Endothelial cell of umbilical vein (primary cell): ENCODE measurements at regions not wholly inside any gene's neighbourhood (a gene's known extent, or its start where the extent isn't known, plus 50 kb on each side); places are given as distances from the start of the nearest gene placed in this dataset.

ENCODE experiments used
- BruUV-seq: library from RNA; stranded (reverse); fragments of 400-500 nt; replicated peaks from 2 replicates; lab custom pipeline; 2021; lab: Mats Ljungman, UMichigan
- CTCF ChIA-PET: fragments of 300-600, 350-600 bp; sonication (Branson Sonifier 250); formaldehyde crosslinking; loops from one replicate; lab custom pipeline; 2021; ENCODE audit warnings: antibody characterized with exemption, inconsistent platforms; lab: Charles Lee
- POLR2A ChIA-PET: fragments of 300-600, 350-600 bp; sonication (Branson Sonifier 250); formaldehyde crosslinking; loops from one replicate; lab custom pipeline; 2021; ENCODE audit warnings: antibody characterized with exemption, inconsistent platforms; lab: Charles Lee
- DNase-seq: peaks from one replicate; pipeline ENCODE4 v3.0.0-alpha.2; 2011; ENCODE audit warnings: low read depth, low spot score
- FAIRE-seq: peaks from 2 replicates; lab custom pipeline; 2011; peaks lifted over from hg19 to GRCh38; lab: Jason Lieb, UNC
- H2AFZ ChIP-seq: 2 replicates; pipeline ENCODE4 v1.6.0; 2012; ENCODE audit warnings: low read depth, low read length, control low read depth, inconsistent platforms
- H3K27ac ChIP-seq: 2 replicates; pipeline ENCODE4 v1.5.1; 2011; ENCODE audit warnings: low read depth, mild to moderate bottlenecking, control low read depth, low read length, moderate library complexity; ENCODE audit not compliant: insufficient read depth
- H3K27me3 ChIP-seq, 2 experiments: 2 replicates each; pipeline versions ENCODE4 v1.6.0 to v1.6.1; 2011; ENCODE audit warnings: low read length in 2 of 2, mixed read lengths in 1 of 2; ENCODE audit not compliant: control insufficient read depth in 2 of 2, insufficient read depth in 2 of 2
- H3K36me3 ChIP-seq, 2 experiments: 2 replicates in 1 of 2; 3 replicates in 1 of 2; pipeline ENCODE4 v1.5.1; 2011; ENCODE audit warnings: low read length in 2 of 2, mild to moderate bottlenecking in 1 of 2, moderate library complexity in 1 of 2; ENCODE audit not compliant: control insufficient read depth in 2 of 2, insufficient read depth in 2 of 2; ENCODE audit errors: extremely low read depth in 1 of 2
- H3K4me1 ChIP-seq: 3 replicates; pipeline ENCODE4 v1.5.1; 2011; ENCODE audit warnings: mild to moderate bottlenecking, low read length; ENCODE audit not compliant: control insufficient read depth, insufficient read depth; ENCODE audit errors: extremely low read depth
- H3K4me2 ChIP-seq: 2 replicates; pipeline ENCODE4 v1.6.1; 2011; ENCODE audit warnings: low read length, control low read depth, mixed read lengths; ENCODE audit not compliant: insufficient read depth
- H3K4me3 ChIP-seq, 3 experiments: fragments of 200-600 bp in 1 of 3; sonication (generic), shearing (Covaris generic) in 1 of 3; replicated peaks in 1 of 3; 2 replicates each; pipeline ENCODE4 v1.5.1; 2011 to 2016; ENCODE audit warnings: control low read depth in 3 of 3, low read length in 3 of 3, mild to moderate bottlenecking in 2 of 3, inconsistent platforms in 1 of 3, low read depth in 1 of 3, moderate library complexity in 1 of 3; ENCODE audit not compliant: insufficient read depth in 1 of 3
- H3K79me2 ChIP-seq: 2 replicates; pipeline ENCODE4 v1.6.0; 2012; ENCODE audit warnings: low read length, inconsistent platforms; ENCODE audit not compliant: control insufficient read depth, insufficient read depth
- H3K9ac ChIP-seq: replicated peaks from 2 replicates; pipeline ENCODE3; 2011; ENCODE audit warnings: low read length, control low read depth; ENCODE audit not compliant: insufficient read depth; ENCODE audit errors: extremely low read depth
- H3K9me1 ChIP-seq: replicated peaks from 3 replicates; pipeline ENCODE4 v1.6.0; 2011; ENCODE audit warnings: mild to moderate bottlenecking, low read length; ENCODE audit not compliant: control insufficient read depth, insufficient read depth; ENCODE audit errors: extremely low read depth
- H3K9me3 ChIP-seq: replicated peaks from 2 replicates; pipeline ENCODE4 v1.5.1; 2012; ENCODE audit warnings: low read length, inconsistent platforms; ENCODE audit not compliant: control insufficient read depth, insufficient read depth
- H4K20me1 ChIP-seq: replicated peaks from 2 replicates; pipeline ENCODE3; 2011; ENCODE audit warnings: mild to moderate bottlenecking, low read length; ENCODE audit not compliant: control insufficient read depth, insufficient read depth; ENCODE audit errors: extremely low read depth
- EZH2 ChIP-seq: IDR thresholded peaks from 2 replicates; pipeline ENCODE4 v1.6.1; 2012; ENCODE audit warnings: borderline replicate concordance, low read depth, mild to moderate bottlenecking, moderate library complexity, low read length, inconsistent platforms; ENCODE audit not compliant: severe bottlenecking
- FOS ChIP-seq: IDR thresholded peaks from 2 replicates; pipeline ENCODE4 v1.6.1; 2011; ENCODE audit warnings: mild to moderate bottlenecking, low read length, moderate library complexity, borderline replicate concordance; ENCODE audit not compliant: insufficient read depth
- GATA2 ChIP-seq: IDR thresholded peaks from 2 replicates; pipeline ENCODE4 v1.7.0; 2011; ENCODE audit warnings: low read depth, mild to moderate bottlenecking, moderate library complexity, mixed read lengths, low read length; ENCODE audit not compliant: insufficient read length, insufficient read depth
- JUN ChIP-seq: IDR thresholded peaks from 2 replicates; pipeline ENCODE4 v1.6.1; 2011; ENCODE audit warnings: borderline replicate concordance, low read depth; ENCODE audit not compliant: insufficient read length, insufficient read depth
- MYC ChIP-seq: IDR thresholded peaks from one replicate; pipeline ENCODE4 v1.6.1; 2011; ENCODE audit warnings: mild to moderate bottlenecking, low read depth, low read length
- POLR2A ChIP-seq: IDR thresholded peaks from 2 replicates; pipeline ENCODE4 v1.6.1; 2012; ENCODE audit warnings: low read depth, mild to moderate bottlenecking, control low read depth, low read length
- POLR2AphosphoS5 ChIP-seq: IDR thresholded peaks from 2 replicates; pipeline ENCODE4 v1.6.1; 2012; ENCODE audit warnings: low read depth, mild to moderate bottlenecking, control low read depth, low read length, moderate library complexity; ENCODE audit not compliant: insufficient read depth
- dilution Hi-C: fragments of 300-500 bp; cut with MboI; formaldehyde crosslinking; loops from one replicate; pipeline ENCODE4 v1.15.0; 2019; ENCODE audit warnings: low sequenced_read_pairs; ENCODE audit not compliant: extremely low pct_ligation_motif_present
- intact Hi-C: fragments of 100-400 bp; cut with micrococcal nuclease; formaldehyde crosslinking; loops from one replicate; pipeline ENCODE4 v1.10.0; 2022
- TF ChIP-seq, protein P1 (sequence below), 2 donors: IDR thresholded peaks; 1 replicate in 1 of 2; 2 replicates in 1 of 2; pipeline ENCODE4 v1.5.1; 2011; ENCODE audit warnings: low read length in 2 of 2, mild to moderate bottlenecking in 2 of 2, moderate library complexity in 2 of 2, control low read depth in 1 of 2, inconsistent platforms in 1 of 2, low read depth in 1 of 2; ENCODE audit not compliant: insufficient read depth in 1 of 2; ENCODE audit errors: extremely low read depth in 1 of 2
- TF ChIP-seq, protein P2 (sequence below): IDR thresholded peaks from 2 replicates; pipeline ENCODE4 v1.6.1; 2011; ENCODE audit not compliant: insufficient read depth, insufficient read length

DNA sequence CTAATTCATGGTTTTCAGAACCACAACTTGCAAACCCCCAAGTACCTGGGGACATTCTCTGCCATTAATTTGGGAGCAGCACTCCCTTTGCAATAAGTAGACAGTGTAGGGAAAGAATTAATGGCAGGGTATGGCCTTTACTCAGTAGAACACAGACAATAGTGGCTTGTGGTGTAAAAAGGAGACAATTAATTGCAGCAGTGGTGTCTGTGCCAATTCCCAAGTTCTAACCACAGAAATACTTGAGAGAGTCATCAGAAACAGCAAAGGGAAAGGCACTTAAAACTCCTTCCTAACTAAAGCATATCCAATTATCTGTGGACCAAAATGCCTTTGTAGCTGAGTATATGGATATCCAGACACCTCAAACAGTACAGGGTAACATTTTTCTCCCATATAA lies 257.6 kb upstream of the POU3F2 start:
- dilution Hi-C loops (no loop called here), intact Hi-C loops (no loop called here)
- Histone ChIP-seq H3K9me1 (no peaks in the 10 kb centered on the region), H4K20me1 (no peaks in the 10 kb centered on the region), H2AFZ (no peak overlapping the region), H3K27ac (no peak overlapping the region), H3K4me1 (no peaks in the 10 kb centered on the region), H3K9ac (no peak overlapping the region), H3K4me3 (no peak overlapping the region), H3K36me3 (no peaks in the 10 kb centered on the region), H3K9me3 (peaks cover 2% of the 10 kb centered on the region), H3K79me2 (no peaks in the 10 kb centered on the region), H3K27me3 (no peaks in the 10 kb centered on the region), H3K4me2 (no peak overlapping the region)
- no TSS peak for BruUV-seq
- no peak for TF ChIP-seq FOS
- TF ChIP-seq GATA2 = no peak
- TF ChIP-seq, protein P1, sequence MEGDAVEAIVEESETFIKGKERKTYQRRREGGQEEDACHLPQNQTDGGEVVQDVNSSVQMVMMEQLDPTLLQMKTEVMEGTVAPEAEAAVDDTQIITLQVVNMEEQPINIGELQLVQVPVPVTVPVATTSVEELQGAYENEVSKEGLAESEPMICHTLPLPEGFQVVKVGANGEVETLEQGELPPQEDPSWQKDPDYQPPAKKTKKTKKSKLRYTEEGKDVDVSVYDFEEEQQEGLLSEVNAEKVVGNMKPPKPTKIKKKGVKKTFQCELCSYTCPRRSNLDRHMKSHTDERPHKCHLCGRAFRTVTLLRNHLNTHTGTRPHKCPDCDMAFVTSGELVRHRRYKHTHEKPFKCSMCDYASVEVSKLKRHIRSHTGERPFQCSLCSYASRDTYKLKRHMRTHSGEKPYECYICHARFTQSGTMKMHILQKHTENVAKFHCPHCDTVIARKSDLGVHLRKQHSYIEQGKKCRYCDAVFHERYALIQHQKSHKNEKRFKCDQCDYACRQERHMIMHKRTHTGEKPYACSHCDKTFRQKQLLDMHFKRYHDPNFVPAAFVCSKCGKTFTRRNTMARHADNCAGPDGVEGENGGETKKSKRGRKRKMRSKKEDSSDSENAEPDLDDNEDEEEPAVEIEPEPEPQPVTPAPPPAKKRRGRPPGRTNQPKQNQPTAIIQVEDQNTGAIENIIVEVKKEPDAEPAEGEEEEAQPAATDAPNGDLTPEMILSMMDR (IDR thresholded peaks at IDR 0.05; ENCODE audit: extremely low read depth in 1 of 2, insufficient read depth in 1 of 2, low read depth in 1 of 2, low read length in 2 of 2) = no peak
- DNase-seq = no peak
- ChIA-PET CTCF (no interaction called here), POLR2A (no interaction called here)
- FAIRE-seq = no peak

DNA sequence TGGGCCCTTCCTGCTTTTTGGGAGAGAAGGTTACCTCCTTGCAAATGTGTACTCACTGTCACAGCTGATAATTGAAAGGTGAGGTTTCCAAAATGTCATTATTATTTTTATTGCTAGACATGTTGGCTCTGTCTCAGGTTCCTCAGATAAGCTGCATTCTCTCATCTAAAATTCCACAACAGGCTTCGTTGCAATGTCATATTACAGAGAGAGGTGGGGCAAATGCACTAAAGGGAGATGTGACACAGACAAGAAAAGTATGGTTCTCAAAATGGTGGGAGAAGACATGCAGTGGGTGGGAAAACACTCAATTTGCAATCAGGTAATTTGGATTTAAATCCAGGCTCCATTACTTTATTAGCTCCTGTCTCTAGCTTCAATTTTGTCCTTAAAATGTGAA lies 256.4 kb upstream of the POU3F2 start:
- no TSS peak for BruUV-seq
- TF ChIP-seq, protein P1 (IDR thresholded peaks at IDR 0.05; ENCODE audit: extremely low read depth in 1 of 2, insufficient read depth in 1 of 2, low read depth in 1 of 2, low read length in 2 of 2) = no peak
- TF ChIP-seq FOS = no peak
- no peak for TF ChIP-seq POLR2A
- TF ChIP-seq MYC = no peak
- TF ChIP-seq GATA2 = no peak
- TF ChIP-seq POLR2AphosphoS5 = no peak
- no peak for TF ChIP-seq EZH2
- TF ChIP-seq JUN = no peak
- TF ChIP-seq, protein P2, sequence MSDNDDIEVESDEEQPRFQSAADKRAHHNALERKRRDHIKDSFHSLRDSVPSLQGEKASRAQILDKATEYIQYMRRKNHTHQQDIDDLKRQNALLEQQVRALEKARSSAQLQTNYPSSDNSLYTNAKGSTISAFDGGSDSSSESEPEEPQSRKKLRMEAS = no peak
- Histone ChIP-seq H3K4me3 (no peak overlapping the region), H3K4me1 (no peaks in the 10 kb centered on the region), H3K36me3 (no peaks in the 10 kb centered on the region), H3K27me3 (no peaks in the 10 kb centered on the region), H3K27ac (no peak overlapping the region), H3K9ac (no peak overlapping the region), H4K20me1 (no peaks in the 10 kb centered on the region), H3K9me3 (peaks cover 2% of the 10 kb centered on the region), H3K79me2 (no peaks in the 10 kb centered on the region), H3K9me1 (no peaks in the 10 kb centered on the region), H2AFZ (no peak overlapping the region), H3K4me2 (no peak overlapping the region)
- intact Hi-C loops (no loop called here), dilution Hi-C loops (no loop called here)
- DNase-seq (no peak), FAIRE-seq (no peak)
- ChIA-PET CTCF (no interaction called here), POLR2A (no interaction called here)
